Hepatocyte (in vitro differentiated cells): ENCODE measurements at regions not wholly inside any gene's neighbourhood (a gene's known extent, or its start where the extent isn't known, plus 50 kb on each side); places are given as distances from the start of the nearest gene placed in this dataset.
"Not testable (repeated sequence)": the region's sequence is repeated elsewhere in the genome, so short reads cannot be mapped to it uniquely, and the experiment has no call there.

Source experiments
- DNase-seq: peaks from one replicate; pipeline ENCODE4 v3.0.0-alpha.2; 2016; ENCODE audit warnings: low spot score
- H2AFZ ChIP-seq: fragments of 200-600 bp; sonication (generic); 2 replicates; pipeline ENCODE4 v1.6.0; 2016; ENCODE audit warnings: antibody characterized with exemption, mild to moderate bottlenecking
- H3K27ac ChIP-seq: fragments of 200-600 bp; sonication (generic); 2 replicates; pipeline ENCODE4 v1.5.1; 2016; ENCODE audit warnings: mild to moderate bottlenecking
- H3K27me3 ChIP-seq: fragments of 200-600 bp; sonication (generic); 2 replicates; pipeline ENCODE4 v1.6.1; 2016
- H3K36me3 ChIP-seq: fragments of 200-600 bp; sonication (generic); replicated peaks from 2 replicates; pipeline ENCODE4 v1.5.1; 2016; ENCODE audit warnings: low read depth; ENCODE audit not compliant: insufficient read depth
- H3K4me1 ChIP-seq: fragments of 200-600 bp; sonication (generic); 2 replicates; pipeline ENCODE4 v1.5.1; 2016; ENCODE audit warnings: mild to moderate bottlenecking, moderate library complexity; ENCODE audit not compliant: insufficient read depth
- H3K4me2 ChIP-seq: fragments of 200-600 bp; sonication (generic); 2 replicates; pipeline ENCODE4 v1.6.0; 2016
- H3K4me3 ChIP-seq: fragments of 200-600 bp; sonication (generic); 2 replicates; pipeline ENCODE4 v1.5.1; 2016; ENCODE audit warnings: mild to moderate bottlenecking
- H3K79me2 ChIP-seq: fragments of 200-600 bp; sonication (generic); 2 replicates; pipeline ENCODE4 v1.6.0; 2017; ENCODE audit warnings: mild to moderate bottlenecking
- H3K9me2 ChIP-seq: fragments of 200-600 bp; sonication (generic); replicated peaks from 2 replicates; pipeline ENCODE4 v1.6.0; 2017; ENCODE audit warnings: mild to moderate bottlenecking; ENCODE audit not compliant: insufficient read depth
- H3K9me3 ChIP-seq: fragments of 200-600 bp; sonication (generic); 2 replicates; pipeline ENCODE4 v1.5.1; 2016; ENCODE audit warnings: low read depth, mild to moderate bottlenecking
- H4K20me1 ChIP-seq: fragments of 200-600 bp; sonication (generic); 2 replicates; pipeline ENCODE4 v1.6.0; 2016; ENCODE audit warnings: mild to moderate bottlenecking; ENCODE audit not compliant: insufficient read depth, poor library complexity, severe bottlenecking
- EZH2 ChIP-seq: fragments of 200-600 bp; sonication (generic); IDR thresholded peaks from 2 replicates; pipeline ENCODE4 v1.6.1; 2016; ENCODE audit warnings: antibody characterized with exemption, mild to moderate bottlenecking, borderline replicate concordance
- EZH2phosphoT487 ChIP-seq: fragments of 200-600 bp; sonication (generic); IDR thresholded peaks from one replicate; pipeline ENCODE4 v1.6.1; 2018; ENCODE audit warnings: antibody characterized with exemption, mild to moderate bottlenecking, low read depth, moderate library complexity; ENCODE audit not compliant: unreplicated experiment, severe bottlenecking
- WGBS: methylation state at CpG from one replicate; pipeline ENCODE4 v1.1.6; 2016; ENCODE audit warnings: low lambda C conversion rate; ENCODE audit errors: missing lambda C conversion rate; 5-methylcytosine and 5-hydroxymethylcytosine counted together
- TF ChIP-seq, protein P1 (sequence below): fragments of 200-600 bp; sonication (generic); IDR thresholded peaks from 2 replicates; pipeline ENCODE4 v1.5.1; 2016; ENCODE audit warnings: antibody characterized with exemption, mild to moderate bottlenecking; ENCODE audit not compliant: poor library complexity

DNA sequence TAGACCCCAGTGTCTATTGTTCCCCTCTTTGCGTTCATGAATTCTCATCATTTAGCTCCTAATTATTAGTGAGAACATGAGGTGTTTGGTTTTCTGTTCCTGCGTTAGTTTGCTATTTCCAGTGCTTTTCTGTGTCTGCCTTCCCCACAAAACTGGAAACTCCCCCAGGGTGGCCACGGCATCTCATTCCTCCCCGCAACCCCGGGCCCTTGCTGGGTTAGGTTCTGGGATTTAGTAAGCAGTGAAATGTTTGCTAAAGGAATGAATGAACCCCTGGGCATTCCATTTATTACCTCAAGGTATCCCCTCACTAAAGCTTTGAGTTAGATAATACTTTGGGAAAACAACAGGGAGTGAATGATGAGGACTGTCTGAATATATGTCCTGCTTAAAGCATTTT, 142.9 kb downstream of the GLUL start:
- H3K27ac ChIP-seq, result peak overlapping the region; percentile 82
- H2AFZ ChIP-seq, result peak overlapping the region; percentile 42

DNA sequence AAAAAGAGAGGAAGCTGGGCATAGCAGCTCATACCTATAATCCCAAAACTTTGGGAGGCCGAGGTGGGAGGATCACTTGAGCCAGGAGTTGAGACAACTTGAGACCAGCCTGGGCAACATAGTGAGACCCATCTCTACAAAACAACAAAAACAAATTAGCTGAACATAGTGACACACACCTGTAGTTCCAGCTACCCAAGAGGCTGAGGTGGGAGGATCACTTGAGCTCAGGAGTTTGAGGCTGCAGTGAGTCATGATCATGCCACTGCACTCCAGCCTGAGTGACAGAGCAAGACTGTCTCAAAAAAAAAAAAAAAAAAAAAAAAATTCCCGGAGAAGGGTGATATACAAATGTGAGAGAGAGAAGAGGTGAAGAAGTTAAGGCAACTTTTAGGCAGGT, 143.8 kb downstream of the GLUL start:
- not testable (repeated sequence) for H3K36me3 ChIP-seq, H3K9me3 ChIP-seq, H4K20me1 ChIP-seq, H3K9me2 ChIP-seq, H3K79me2 ChIP-seq, DNase-seq, H3K4me3 ChIP-seq, H2AFZ ChIP-seq, H3K27me3 ChIP-seq, H3K4me2 ChIP-seq
- 88% methylated on average over 2 of the region's 2 CpGs for WGBS
- H3K27ac ChIP-seq, result peak overlapping the region; percentile 82
- peaks cover 12% of the 10 kb centered on the region for H3K4me1 ChIP-seq

More for the DNA sequence above, 142.9 kb downstream of the GLUL start:
- 55% methylated on average over 5 of the region's 5 CpGs for WGBS
- Histone ChIP-seq H3K4me2 (peak overlapping the region; percentile 3), H3K79me2 (no peaks in the 10 kb centered on the region), H3K9me3 (no peaks in the 10 kb centered on the region), H3K27me3 (no peaks in the 10 kb centered on the region), H3K4me1 (peaks cover 12% of the 10 kb centered on the region), H3K36me3 (no peaks in the 10 kb centered on the region), H3K4me3 (no peak overlapping the region), H3K9me2 (no peaks in the 10 kb centered on the region), H4K20me1 (no peaks in the 10 kb centered on the region)
- DNase-seq, result no peak
- TF ChIP-seq, protein P1, sequence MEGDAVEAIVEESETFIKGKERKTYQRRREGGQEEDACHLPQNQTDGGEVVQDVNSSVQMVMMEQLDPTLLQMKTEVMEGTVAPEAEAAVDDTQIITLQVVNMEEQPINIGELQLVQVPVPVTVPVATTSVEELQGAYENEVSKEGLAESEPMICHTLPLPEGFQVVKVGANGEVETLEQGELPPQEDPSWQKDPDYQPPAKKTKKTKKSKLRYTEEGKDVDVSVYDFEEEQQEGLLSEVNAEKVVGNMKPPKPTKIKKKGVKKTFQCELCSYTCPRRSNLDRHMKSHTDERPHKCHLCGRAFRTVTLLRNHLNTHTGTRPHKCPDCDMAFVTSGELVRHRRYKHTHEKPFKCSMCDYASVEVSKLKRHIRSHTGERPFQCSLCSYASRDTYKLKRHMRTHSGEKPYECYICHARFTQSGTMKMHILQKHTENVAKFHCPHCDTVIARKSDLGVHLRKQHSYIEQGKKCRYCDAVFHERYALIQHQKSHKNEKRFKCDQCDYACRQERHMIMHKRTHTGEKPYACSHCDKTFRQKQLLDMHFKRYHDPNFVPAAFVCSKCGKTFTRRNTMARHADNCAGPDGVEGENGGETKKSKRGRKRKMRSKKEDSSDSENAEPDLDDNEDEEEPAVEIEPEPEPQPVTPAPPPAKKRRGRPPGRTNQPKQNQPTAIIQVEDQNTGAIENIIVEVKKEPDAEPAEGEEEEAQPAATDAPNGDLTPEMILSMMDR, result no peak
- no peak for TF ChIP-seq EZH2
- no peak for TF ChIP-seq EZH2phosphoT487

DNA sequence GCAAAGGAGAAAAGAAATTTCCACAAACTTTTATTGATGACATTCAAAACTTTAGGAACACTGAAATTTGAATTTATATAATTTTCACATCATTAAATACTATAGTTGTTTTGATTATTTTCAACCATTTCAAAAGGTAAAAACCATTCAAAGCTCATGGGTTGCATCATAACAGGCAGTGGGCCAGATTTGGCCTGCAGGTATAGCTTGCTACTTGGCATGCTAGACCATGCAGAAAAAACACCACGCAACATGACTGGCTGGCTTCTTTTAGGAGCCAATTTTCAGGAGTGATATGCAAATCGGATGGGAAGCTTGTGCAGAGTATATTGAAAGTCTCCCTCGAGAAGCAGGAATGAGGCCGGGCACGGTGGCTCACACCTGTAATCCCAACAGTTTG, 144.8 kb downstream of the GLUL start:
- no peak overlapping the region for H2AFZ ChIP-seq
- H3K27ac ChIP-seq, result no peak overlapping the region
- no peaks in the 10 kb centered on the region for H4K20me1 ChIP-seq
- no peak overlapping the region for H3K4me2 ChIP-seq
- DNase-seq, result no peak
- 75% methylated on average over 5 of the region's 5 CpGs for WGBS
- peaks cover 12% of the 10 kb centered on the region for H3K4me1 ChIP-seq
- no peak overlapping the region for H3K4me3 ChIP-seq
- H3K27me3 ChIP-seq, result no peaks in the 10 kb centered on the region
- H3K36me3 ChIP-seq, result no peaks in the 10 kb centered on the region
- H3K9me3 ChIP-seq, result no peaks in the 10 kb centered on the region
- H3K79me2 ChIP-seq, result no peaks in the 10 kb centered on the region
- TF ChIP-seq EZH2phosphoT487, result no peak
- TF ChIP-seq, protein P1, result no peak
- TF ChIP-seq EZH2, result no peak
- no peaks in the 10 kb centered on the region for H3K9me2 ChIP-seq

DNA sequence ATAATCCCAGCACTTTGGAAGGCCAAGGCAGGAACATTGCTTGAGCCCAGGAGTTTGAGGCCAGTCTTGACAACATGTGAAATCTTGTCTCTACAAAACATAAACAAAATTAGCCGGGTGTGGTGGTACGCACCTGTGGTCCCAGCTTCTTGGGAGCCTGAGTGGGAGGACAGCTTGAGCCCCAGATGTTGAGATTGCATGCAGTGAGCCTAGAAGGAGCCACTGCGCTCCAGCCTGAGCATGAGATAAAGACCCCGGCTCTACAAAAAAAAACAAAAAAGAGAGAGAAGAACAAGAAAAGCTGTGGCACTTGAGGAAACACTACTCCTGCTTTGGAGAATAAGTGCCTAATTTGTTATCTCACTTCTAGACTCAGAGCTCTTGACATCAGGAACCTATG, 146.6 kb downstream of the GLUL start:
- Histone ChIP-seq H3K27ac (no peak overlapping the region), H3K9me3 (no peaks in the 10 kb centered on the region), H3K9me2 (no peaks in the 10 kb centered on the region), H2AFZ (no peak overlapping the region), H3K4me3 (no peak overlapping the region), H3K4me1 (peaks cover 12% of the 10 kb centered on the region), H4K20me1 (no peaks in the 10 kb centered on the region), H3K79me2 (no peaks in the 10 kb centered on the region), H3K36me3 (no peaks in the 10 kb centered on the region), H3K27me3 (no peaks in the 10 kb centered on the region), H3K4me2 (no peak overlapping the region)
- DNase-seq, result no peak
- WGBS, result 92% methylated on average over 4 of the region's 4 CpGs
- TF ChIP-seq EZH2 (no peak), EZH2phosphoT487 (no peak)
- TF ChIP-seq, protein P1, result no peak
